ENCODE measurements at regions not wholly inside any gene's neighbourhood (a gene's known extent, or its start where the extent isn't known, plus 50 kb on each side); places are given as distances from the start of the nearest gene placed in this dataset.

DNA sequence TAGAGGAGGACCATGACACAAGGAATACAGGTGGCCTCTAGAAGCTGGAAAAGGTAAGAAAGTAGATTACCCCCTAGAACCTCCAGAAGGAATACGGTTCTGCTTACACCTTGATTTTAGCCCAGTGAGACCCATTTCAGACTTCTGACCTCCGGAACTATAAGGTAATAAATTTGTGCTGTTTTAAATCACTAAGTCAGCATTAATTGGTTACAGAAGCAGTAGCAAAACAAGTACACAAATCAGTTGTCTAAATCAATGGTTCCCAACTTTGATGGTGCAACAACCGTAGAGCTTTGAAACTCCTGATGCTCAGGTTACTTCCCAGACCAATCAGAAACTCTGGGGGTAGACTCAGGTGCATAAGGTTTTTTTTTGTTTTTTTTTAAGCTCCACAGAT, 113.6 kb downstream of the RTL9 start:
- no peak for ATAC-seq

GRCh38 chrX:110477593-110478228, 119.1 kb downstream of the RTL9 start:
- ATAC-seq, result no peak

More for the DNA sequence above, 113.6 kb downstream of the RTL9 start:
- no peak for TF ChIP-seq OSR1 (CRISPR knock-in tag; IDR thresholded peaks at IDR 0.05)
- TF ChIP-seq CSDC2 (CRISPR knock-in tag; IDR thresholded peaks at IDR 0.05), result no peak
- no peak for TF ChIP-seq CSRNP3 (CRISPR knock-in tag; IDR thresholded peaks at IDR 0.05)
- no peak for TF ChIP-seq CREB5 (CRISPR knock-in tag; IDR thresholded peaks at IDR 0.05; ENCODE audit: low read depth)
- TF ChIP-seq ISL1 (CRISPR knock-in tag; IDR thresholded peaks at IDR 0.05), result no peak
- no peak for TF ChIP-seq ARNTL (CRISPR knock-in tag; IDR thresholded peaks at IDR 0.05; ENCODE audit: borderline replicate concordance, low read depth)
- TF ChIP-seq, protein P1, sequence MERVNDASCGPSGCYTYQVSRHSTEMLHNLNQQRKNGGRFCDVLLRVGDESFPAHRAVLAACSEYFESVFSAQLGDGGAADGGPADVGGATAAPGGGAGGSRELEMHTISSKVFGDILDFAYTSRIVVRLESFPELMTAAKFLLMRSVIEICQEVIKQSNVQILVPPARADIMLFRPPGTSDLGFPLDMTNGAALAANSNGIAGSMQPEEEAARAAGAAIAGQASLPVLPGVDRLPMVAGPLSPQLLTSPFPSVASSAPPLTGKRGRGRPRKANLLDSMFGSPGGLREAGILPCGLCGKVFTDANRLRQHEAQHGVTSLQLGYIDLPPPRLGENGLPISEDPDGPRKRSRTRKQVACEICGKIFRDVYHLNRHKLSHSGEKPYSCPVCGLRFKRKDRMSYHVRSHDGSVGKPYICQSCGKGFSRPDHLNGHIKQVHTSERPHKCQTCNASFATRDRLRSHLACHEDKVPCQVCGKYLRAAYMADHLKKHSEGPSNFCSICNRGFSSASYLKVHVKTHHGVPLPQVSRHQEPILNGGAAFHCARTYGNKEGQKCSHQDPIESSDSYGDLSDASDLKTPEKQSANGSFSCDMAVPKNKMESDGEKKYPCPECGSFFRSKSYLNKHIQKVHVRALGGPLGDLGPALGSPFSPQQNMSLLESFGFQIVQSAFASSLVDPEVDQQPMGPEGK (CRISPR knock-in tag; IDR thresholded peaks at IDR 0.05; ENCODE audit: borderline replicate concordance), result no peak
- no peak for TF ChIP-seq ZNF565 (CRISPR knock-in tag; conservative IDR thresholded peaks at IDR 0.05; ENCODE audit: low read depth)
- TF ChIP-seq SNAI2 (CRISPR knock-in tag; IDR thresholded peaks at IDR 0.05), result no peak
- TF ChIP-seq PPARA (CRISPR knock-in tag; IDR thresholded peaks at IDR 0.05; ENCODE audit: borderline replicate concordance), result no peak
- TF ChIP-seq ZC3H10 (CRISPR knock-in tag; IDR thresholded peaks at IDR 0.05), result no peak
- TF ChIP-seq POU6F1 (CRISPR knock-in tag; IDR thresholded peaks at IDR 0.05; ENCODE audit: borderline replicate concordance, low read depth), result no peak

GRCh38 chrX:110491846-110492620, 133.4 kb downstream of the RTL9 start:
- ATAC-seq, result no peak
- TF ChIP-seq ESRRG (CRISPR knock-in tag; IDR thresholded peaks at IDR 0.05) (no peak), ZNF70 (CRISPR knock-in tag; IDR thresholded peaks at IDR 0.05) (no peak), TOX (CRISPR knock-in tag; IDR thresholded peaks at IDR 0.05; ENCODE audit: borderline replicate concordance) (no peak), ZNF8 (CRISPR knock-in tag; IDR thresholded peaks at IDR 0.05) (no peak), ISL1 (CRISPR knock-in tag; IDR thresholded peaks at IDR 0.05) (no peak), ZNF565 (CRISPR knock-in tag; conservative IDR thresholded peaks at IDR 0.05; ENCODE audit: low read depth) (no peak), SNAI2 (CRISPR knock-in tag; IDR thresholded peaks at IDR 0.05) (no peak), ZC3H10 (CRISPR knock-in tag; IDR thresholded peaks at IDR 0.05) (no peak), ZFP3 (CRISPR knock-in tag; IDR thresholded peaks at IDR 0.05) (no peak)
- TF ChIP-seq, protein P1 (CRISPR knock-in tag; IDR thresholded peaks at IDR 0.05; ENCODE audit: borderline replicate concordance), result no peak
- TF ChIP-seq, protein P2, sequence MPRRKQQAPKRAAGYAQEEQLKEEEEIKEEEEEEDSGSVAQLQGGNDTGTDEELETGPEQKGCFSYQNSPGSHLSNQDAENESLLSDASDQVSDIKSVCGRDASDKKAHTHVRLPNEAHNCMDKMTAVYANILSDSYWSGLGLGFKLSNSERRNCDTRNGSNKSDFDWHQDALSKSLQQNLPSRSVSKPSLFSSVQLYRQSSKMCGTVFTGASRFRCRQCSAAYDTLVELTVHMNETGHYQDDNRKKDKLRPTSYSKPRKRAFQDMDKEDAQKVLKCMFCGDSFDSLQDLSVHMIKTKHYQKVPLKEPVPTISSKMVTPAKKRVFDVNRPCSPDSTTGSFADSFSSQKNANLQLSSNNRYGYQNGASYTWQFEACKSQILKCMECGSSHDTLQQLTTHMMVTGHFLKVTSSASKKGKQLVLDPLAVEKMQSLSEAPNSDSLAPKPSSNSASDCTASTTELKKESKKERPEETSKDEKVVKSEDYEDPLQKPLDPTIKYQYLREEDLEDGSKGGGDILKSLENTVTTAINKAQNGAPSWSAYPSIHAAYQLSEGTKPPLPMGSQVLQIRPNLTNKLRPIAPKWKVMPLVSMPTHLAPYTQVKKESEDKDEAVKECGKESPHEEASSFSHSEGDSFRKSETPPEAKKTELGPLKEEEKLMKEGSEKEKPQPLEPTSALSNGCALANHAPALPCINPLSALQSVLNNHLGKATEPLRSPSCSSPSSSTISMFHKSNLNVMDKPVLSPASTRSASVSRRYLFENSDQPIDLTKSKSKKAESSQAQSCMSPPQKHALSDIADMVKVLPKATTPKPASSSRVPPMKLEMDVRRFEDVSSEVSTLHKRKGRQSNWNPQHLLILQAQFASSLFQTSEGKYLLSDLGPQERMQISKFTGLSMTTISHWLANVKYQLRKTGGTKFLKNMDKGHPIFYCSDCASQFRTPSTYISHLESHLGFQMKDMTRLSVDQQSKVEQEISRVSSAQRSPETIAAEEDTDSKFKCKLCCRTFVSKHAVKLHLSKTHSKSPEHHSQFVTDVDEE (CRISPR knock-in tag; IDR thresholded peaks at IDR 0.05), result no peak

More at GRCh38 chrX:110477593-110478228, 119.1 kb downstream of the RTL9 start:
- TF ChIP-seq ZFP30 (CRISPR knock-in tag; IDR thresholded peaks at IDR 0.05) (no peak), OSR1 (CRISPR knock-in tag; IDR thresholded peaks at IDR 0.05) (no peak), ESRRG (CRISPR knock-in tag; IDR thresholded peaks at IDR 0.05) (no peak), SNAI2 (CRISPR knock-in tag; IDR thresholded peaks at IDR 0.05) (no peak), CSDC2 (CRISPR knock-in tag; IDR thresholded peaks at IDR 0.05) (no peak)
